ENCODE measurements at regions not wholly inside any gene's neighbourhood (a gene's known extent, or its start where the extent isn't known, plus 50 kb on each side); places are given as distances from the start of the nearest gene placed in this dataset.

- DNase-seq (ENCODE audit: insufficient read length, low spot score), result no peak
- TF ChIP-seq CTCF (IDR thresholded peaks at IDR 0.05; ENCODE audit: insufficient read depth, missing control alignments), result no peak
- no peak for FAIRE-seq
Observed at GRCh38 chrX:13499736-13500135, 69.7 kb upstream of the EGFL6 start.

GRCh38 chrX:13498238-13498637, 71.2 kb upstream of the EGFL6 start:
- TF ChIP-seq CTCF (IDR thresholded peaks at IDR 0.05; ENCODE audit: insufficient read depth, missing control alignments), result no peak
- no peak for FAIRE-seq
- DNase-seq (ENCODE audit: insufficient read length, low spot score), result no peak

DNA sequence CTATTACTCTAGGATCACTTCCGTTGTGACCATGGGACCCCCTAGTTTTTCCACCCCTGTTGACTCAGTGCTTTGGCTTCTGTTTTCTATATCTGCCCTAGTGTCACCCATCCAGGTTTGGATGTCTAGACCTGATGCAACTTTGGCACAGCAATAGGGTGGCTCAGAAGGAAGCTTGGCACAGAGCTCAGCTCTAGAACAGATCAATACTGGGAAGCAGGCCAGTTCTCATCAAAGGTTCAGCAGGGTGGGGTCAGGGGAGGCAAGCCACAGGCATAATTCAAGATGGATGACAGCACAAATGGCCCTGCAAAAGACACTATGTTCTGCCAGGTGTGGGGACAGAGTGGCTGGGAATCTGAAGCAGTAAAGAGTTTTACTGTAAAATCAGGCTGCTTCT, 74.2 kb upstream of the EGFL6 start:
- no peak for FAIRE-seq
- no peak for DNase-seq (ENCODE audit: insufficient read length, low spot score)
- TF ChIP-seq CTCF (IDR thresholded peaks at IDR 0.05; ENCODE audit: insufficient read depth, missing control alignments), result no peak

- no peak for FAIRE-seq
- no peak for TF ChIP-seq CTCF (IDR thresholded peaks at IDR 0.05; ENCODE audit: insufficient read depth, missing control alignments)
- no peak for DNase-seq (ENCODE audit: insufficient read length, low spot score)
Observed at GRCh38 chrX:13494562-13494961, 74.8 kb upstream of the EGFL6 start.

DNA sequence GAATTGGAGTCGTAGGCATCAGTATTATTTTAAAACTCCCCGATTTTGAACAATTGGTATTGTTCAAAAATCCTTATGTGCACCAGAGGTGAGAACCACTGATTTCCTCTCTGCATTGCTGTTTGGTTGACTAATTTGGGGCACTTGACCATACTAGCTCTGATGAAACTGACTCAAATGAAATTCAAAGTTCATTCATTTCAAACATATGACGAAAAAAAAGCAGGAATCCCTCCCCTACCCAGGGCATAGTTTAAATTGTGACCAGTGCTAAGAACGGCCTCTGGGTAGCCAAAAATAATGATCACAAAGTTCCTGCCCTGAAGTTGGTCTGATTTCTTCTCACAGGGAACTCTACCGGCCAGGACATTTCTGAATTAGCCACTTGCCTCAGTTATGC, 75.7 kb upstream of the EGFL6 start:
- FAIRE-seq (no peak), DNase-seq (ENCODE audit: insufficient read length, low spot score) (no peak)
- no peak for TF ChIP-seq CTCF (IDR thresholded peaks at IDR 0.05; ENCODE audit: insufficient read depth, missing control alignments)

- no peak for TF ChIP-seq CTCF (IDR thresholded peaks at IDR 0.05; ENCODE audit: insufficient read depth, missing control alignments)
- DNase-seq (ENCODE audit: insufficient read length, low spot score), result no peak
- no peak for FAIRE-seq
Observed at GRCh38 chrX:13492286-13492685, 77.1 kb upstream of the EGFL6 start.

GRCh38 chrX:13491061-13491460, 78.3 kb upstream of the EGFL6 start:
- DNase-seq (ENCODE audit: insufficient read length, low spot score), result no peak
- FAIRE-seq, result no peak
- TF ChIP-seq CTCF (IDR thresholded peaks at IDR 0.05; ENCODE audit: insufficient read depth, missing control alignments), result no peak

Measured in D721Med (cell line).